Coronary artery (tissue), 2 donors: ENCODE measurements at regions not wholly inside any gene's neighbourhood (a gene's known extent, or its start where the extent isn't known, plus 50 kb on each side); places are given as distances from the start of the nearest gene placed in this dataset.

Source experiments
- DNase-seq: peaks from one replicate; pipeline ENCODE4 v3.0.0-alpha.2; 2017; ENCODE audit warnings: low spot score
- H3K27ac ChIP-seq, 2 donors: fragments of 200-600 bp; sonication (generic); one replicate each; pipeline ENCODE4 v1.5.1; 2016 to 2019
- H3K4me3 ChIP-seq: fragments of 200-600 bp; sonication (generic); 2 replicates; pipeline ENCODE4 v1.5.1; 2016; ENCODE audit warnings: mild to moderate bottlenecking, moderate library complexity
- TF ChIP-seq, protein P1 (sequence below): fragments of 200-600 bp; sonication (generic); IDR thresholded peaks from one replicate; pipeline ENCODE4 v1.5.1; 2019; ENCODE audit warnings: antibody characterized with exemption

DNA sequence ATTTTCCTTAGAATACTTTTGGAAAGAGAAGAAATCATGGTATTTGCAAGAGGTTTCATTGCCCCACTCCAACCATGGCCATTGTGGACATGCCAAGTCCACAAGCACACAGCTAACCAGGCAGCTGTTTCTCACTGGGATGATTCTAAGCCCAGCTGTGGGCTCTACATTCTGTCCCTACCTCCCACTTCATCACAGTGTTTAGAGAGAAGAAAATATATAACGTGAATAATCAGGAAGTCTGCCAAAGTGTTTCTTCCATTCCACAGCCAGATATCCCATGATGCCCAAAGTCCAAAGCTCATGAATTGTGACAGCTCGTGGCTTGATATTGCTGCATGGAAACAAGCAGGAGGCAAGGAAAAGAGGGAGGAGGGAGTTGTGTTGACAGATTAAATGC, 433.7 kb upstream of the GYPC start:
- Histone ChIP-seq H3K27ac (no peak overlapping the region), H3K4me3 (no peak overlapping the region)
- TF ChIP-seq, protein P1, sequence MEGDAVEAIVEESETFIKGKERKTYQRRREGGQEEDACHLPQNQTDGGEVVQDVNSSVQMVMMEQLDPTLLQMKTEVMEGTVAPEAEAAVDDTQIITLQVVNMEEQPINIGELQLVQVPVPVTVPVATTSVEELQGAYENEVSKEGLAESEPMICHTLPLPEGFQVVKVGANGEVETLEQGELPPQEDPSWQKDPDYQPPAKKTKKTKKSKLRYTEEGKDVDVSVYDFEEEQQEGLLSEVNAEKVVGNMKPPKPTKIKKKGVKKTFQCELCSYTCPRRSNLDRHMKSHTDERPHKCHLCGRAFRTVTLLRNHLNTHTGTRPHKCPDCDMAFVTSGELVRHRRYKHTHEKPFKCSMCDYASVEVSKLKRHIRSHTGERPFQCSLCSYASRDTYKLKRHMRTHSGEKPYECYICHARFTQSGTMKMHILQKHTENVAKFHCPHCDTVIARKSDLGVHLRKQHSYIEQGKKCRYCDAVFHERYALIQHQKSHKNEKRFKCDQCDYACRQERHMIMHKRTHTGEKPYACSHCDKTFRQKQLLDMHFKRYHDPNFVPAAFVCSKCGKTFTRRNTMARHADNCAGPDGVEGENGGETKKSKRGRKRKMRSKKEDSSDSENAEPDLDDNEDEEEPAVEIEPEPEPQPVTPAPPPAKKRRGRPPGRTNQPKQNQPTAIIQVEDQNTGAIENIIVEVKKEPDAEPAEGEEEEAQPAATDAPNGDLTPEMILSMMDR = no peak
- DNase-seq = no peak

DNA sequence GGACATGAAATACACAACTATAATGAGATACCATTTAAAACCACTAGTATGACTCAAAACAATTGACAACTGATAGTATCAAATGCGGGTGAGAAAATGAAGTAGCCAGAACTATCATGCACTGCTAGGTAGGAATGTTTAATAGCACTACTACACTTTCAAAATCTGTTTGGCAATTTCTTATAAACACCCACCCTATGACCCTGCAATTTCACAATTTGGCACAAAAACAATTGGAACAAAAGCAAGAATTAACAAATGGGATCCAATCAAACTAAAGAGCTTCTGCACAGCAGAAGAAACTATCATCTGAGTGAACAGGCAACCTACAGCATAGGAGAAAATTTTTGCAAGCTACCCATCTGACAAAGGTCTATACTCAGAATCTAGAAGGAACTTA, 431.2 kb upstream of the GYPC start:
- no peak for DNase-seq

DNA sequence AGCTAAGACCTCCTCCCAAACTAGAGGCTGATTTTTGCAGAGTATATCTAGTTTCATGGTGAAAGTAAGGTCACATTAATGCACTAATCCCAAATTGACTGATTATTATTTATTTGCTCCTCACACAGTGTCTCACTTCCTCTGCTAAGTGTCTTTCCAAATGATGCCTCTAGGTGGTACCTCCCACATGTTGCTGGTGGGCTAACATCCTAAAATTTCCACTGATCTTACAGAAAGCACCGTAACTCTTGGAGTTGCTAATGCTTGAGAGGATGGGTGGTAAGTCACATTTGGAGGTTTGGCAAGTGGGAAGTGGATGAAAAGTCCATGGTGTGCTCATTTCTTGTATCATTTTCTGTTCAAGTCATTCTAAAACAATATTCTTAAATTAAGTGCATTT, 428.7 kb upstream of the GYPC start:
- Histone ChIP-seq H3K27ac (no peak overlapping the region), H3K4me3 (no peak overlapping the region)
- TF ChIP-seq, protein P1 = no peak
- DNase-seq = no peak

More for the DNA sequence above, 431.2 kb upstream of the GYPC start:
- no peak overlapping the region for H3K4me3 ChIP-seq
- TF ChIP-seq, protein P1 = no peak
- no peak overlapping the region for H3K27ac ChIP-seq

DNA sequence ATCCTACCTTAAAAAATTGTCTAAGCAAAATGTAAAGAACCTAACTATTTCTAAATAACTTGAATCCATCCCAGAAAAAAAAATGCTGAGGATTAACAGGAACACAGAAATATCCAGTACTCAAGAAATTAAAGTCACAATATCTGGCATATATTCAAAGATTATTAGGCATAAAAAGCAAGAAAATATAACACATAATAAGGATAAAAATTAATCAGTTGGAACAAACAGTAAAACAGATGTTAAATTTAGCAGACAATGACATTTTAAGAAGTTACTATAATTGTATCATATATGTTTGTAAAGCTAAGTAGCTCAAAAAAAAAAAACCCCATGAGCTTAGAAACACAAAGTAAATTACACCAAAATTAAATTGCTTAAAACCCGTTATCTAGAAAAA, 427.4 kb upstream of the GYPC start:
- H3K27ac ChIP-seq = no peak overlapping the region
- TF ChIP-seq, protein P1 = no peak
- H3K4me3 ChIP-seq = no peak overlapping the region
- DNase-seq = no peak

DNA sequence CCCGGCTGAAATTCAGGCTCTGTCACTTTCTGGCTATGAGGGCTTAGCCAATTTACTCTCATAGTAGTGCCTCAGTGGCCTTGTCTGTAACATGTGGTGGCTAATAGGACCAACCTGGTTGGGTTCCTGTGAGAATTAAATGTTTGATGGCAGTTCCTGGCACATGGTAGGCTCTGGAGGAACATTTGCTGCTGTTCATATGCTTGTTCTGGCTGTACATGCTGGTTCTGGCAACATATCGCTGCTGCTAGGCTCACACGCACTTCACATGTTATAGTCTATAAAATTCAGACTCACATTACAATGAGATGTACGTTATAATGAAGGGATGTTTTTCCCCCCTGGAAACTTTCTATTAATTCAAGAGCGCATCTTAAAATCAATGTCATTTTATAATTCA, 417.7 kb upstream of the GYPC start:
- no peak for DNase-seq
- Histone ChIP-seq H3K27ac (no peak overlapping the region), H3K4me3 (no peak overlapping the region)
- TF ChIP-seq, protein P1 = no peak

DNA sequence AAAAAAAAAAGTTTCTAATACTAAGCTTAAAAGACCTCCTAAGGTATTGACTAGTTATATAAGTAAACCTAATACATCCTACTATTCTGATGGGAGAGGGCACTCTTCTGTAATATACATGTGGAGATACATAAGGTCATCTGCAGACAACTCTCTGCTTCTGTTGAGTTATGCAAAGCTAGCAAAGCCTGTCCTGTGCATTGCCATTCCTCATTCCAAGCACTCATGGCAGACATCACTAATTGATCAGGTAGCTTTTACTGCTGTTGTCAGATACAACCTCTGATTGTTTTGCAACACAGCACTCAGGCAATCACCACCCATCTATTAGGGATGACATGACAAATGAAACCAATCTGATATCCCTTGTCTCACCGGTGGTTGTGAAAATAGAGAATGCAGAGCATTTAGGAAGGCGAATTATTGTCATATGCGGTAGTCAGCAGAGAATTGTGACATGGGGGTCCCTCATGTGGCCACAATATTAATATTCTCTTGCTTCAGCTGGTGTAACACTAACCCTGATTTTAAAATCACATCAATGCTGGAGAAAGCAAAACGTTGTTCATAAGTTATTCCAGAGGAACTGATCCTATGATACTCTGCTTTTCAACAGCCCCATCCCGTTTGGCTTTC, 416.5 kb upstream of the GYPC start:
- no peak overlapping the region for H3K4me3 ChIP-seq
- TF ChIP-seq, protein P1 = no peak

DNA sequence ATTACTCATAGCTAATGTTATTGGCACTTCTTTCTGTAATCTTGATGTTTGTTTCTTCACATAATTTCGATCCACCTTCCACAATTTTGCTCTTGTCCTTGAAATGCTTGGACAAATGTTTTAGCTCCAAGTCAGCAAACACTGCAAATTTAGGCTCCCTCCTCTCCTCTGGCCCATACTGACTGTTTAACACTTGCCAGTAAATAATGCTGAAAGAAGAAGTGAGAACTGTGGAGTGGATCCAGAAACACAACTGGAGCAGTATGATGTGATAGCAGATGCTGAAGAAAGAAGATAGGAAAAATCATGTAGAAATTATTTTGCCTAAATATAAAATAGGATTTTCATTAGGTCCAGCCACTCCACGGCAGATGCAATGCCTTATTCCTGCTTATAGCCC, 415.0 kb upstream of the GYPC start:
- no peak for DNase-seq
- Histone ChIP-seq H3K27ac (no peak overlapping the region), H3K4me3 (no peak overlapping the region)
- TF ChIP-seq, protein P1 = no peak

More for the DNA sequence above, 416.5 kb upstream of the GYPC start:
- no peak overlapping the region for H3K27ac ChIP-seq
- DNase-seq = no peak
